Fibroblast of mammary gland (primary cell): ENCODE measurements at regions not wholly inside any gene's neighbourhood (a gene's known extent, or its start where the extent isn't known, plus 50 kb on each side); places are given as distances from the start of the nearest gene placed in this dataset.

ENCODE experiments used
- DNase-seq: peaks from one replicate; pipeline ENCODE4 v3.0.0-alpha.2; 2010; ENCODE audit warnings: low read depth
- H3K4me3 ChIP-seq: 2 replicates; pipeline ENCODE4 v1.5.1; 2011; ENCODE audit warnings: low read depth, mild to moderate bottlenecking, low read length, moderate library complexity; ENCODE audit not compliant: control insufficient read depth
- CTCF ChIP-seq: conservative IDR thresholded peaks from 2 replicates; pipeline ENCODE4 v1.5.1; 2011; ENCODE audit warnings: low read depth, low read length, inconsistent platforms; ENCODE audit not compliant: control insufficient read depth, insufficient read depth

GRCh38 chr2:220669324-220669723 is 902.8 kb downstream of the EPHA4 start:
- no peak for DNase-seq
- no peak overlapping the region for H3K4me3 ChIP-seq
- TF ChIP-seq CTCF: no peak

DNA sequence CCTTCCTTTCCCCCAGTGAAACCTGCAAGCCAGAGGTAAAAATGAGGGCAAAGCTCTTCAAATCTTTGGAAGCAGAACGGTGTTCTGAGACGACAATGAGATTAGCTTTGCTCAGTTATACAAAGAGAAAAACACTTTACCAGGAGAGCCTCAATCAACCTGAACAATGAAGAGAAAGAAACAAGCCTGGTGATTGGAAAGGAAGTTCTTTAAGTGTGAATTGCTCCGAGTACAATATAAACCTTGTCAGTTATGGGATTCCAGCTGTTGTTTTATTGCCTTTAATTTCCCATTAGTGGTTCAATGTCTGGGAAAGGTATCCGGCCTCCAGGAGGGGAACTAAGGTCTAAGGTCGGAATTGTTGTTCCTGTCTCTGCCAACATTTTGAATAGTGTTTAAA is 901.6 kb downstream of the EPHA4 start:
- TF ChIP-seq CTCF: no peak
- H3K4me3 ChIP-seq: no peak overlapping the region
- DNase-seq: no peak

GRCh38 chr2:220673151-220673874 is 898.8 kb downstream of the EPHA4 start:
- no peak for TF ChIP-seq CTCF
- H3K4me3 ChIP-seq: no peak overlapping the region
- no peak for DNase-seq

DNA sequence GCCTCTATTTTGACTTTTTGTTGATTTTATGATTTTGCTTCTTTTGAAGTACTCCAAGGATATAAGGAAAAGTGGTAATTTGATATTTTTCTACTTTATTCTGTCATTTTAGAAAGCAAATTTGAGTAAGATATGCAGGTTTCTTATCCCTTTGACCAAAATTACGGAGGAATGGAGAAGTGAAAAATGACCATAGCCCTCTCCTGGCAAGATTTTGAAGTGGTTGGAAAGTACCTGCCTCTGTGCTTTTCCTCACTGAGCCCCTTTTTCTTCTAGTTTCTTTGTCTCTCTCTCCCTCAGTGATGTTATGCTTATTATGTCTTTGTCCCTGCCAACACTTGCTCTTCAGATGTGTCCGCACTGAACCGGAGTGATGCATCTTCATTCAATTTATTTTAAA is 898.1 kb downstream of the EPHA4 start:
- H3K4me3 ChIP-seq: no peak overlapping the region
- no peak for DNase-seq
- peak; percentile 3 for TF ChIP-seq CTCF

DNA sequence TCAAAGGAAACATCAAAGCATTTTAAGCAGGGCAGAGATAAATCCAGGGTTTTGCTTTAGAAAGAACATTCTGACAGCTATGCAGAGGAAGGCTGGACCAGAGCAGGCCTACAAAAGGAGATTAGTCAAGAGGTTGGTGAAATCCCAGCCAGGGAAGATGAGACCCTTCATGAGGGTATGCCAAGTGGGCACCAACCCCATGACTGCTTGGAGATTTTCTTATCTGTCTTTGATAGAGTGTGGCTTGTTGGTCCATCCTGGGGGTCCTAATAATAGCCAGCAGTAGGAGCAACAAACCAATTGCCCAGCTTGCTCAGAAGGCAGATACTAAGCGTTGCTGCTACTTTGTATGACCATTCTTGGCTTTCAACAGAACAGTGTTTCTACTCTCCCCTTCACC is 895.4 kb downstream of the EPHA4 start:
- DNase-seq: no peak
- H3K4me3 ChIP-seq: no peak overlapping the region
- TF ChIP-seq CTCF: no peak

- no peak for DNase-seq
- no peak overlapping the region for H3K4me3 ChIP-seq
- no peak for TF ChIP-seq CTCF
Observed at GRCh38 chr2:220678943-220679342, 893.2 kb downstream of the EPHA4 start.

GRCh38 chr2:220682616-220683015 is 889.5 kb downstream of the EPHA4 start:
- H3K4me3 ChIP-seq: no peak overlapping the region
- TF ChIP-seq CTCF: no peak
- no peak for DNase-seq
